Fibroblast of mammary gland (primary cell): ENCODE measurements at regions not wholly inside any gene's neighbourhood (a gene's known extent, or its start where the extent isn't known, plus 50 kb on each side); places are given as distances from the start of the nearest gene placed in this dataset.
"Not testable (repeated sequence)": the region's sequence is repeated elsewhere in the genome, so short reads cannot be mapped to it uniquely, and the experiment has no call there.

Experiments used
- DNase-seq: peaks from one replicate; pipeline ENCODE4 v3.0.0-alpha.2; 2010; ENCODE audit warnings: low read depth
- H3K4me3 ChIP-seq: 2 replicates; pipeline ENCODE4 v1.5.1; 2011; ENCODE audit warnings: low read depth, mild to moderate bottlenecking, low read length, moderate library complexity; ENCODE audit not compliant: control insufficient read depth
- CTCF ChIP-seq: conservative IDR thresholded peaks from 2 replicates; pipeline ENCODE4 v1.5.1; 2011; ENCODE audit warnings: low read depth, low read length, inconsistent platforms; ENCODE audit not compliant: control insufficient read depth, insufficient read depth

GRCh38 chr21:20270365-20271055 is 727.7 kb upstream of the NCAM2 start:
- H3K4me3 ChIP-seq, result no peak overlapping the region
- no peak for DNase-seq
- no peak for TF ChIP-seq CTCF

- no peak overlapping the region for H3K4me3 ChIP-seq
- no peak for TF ChIP-seq CTCF
Measured at GRCh38 chr21:20272791-20273362, 725.3 kb upstream of the NCAM2 start.

GRCh38 chr21:20276377-20276776 is 721.8 kb upstream of the NCAM2 start:
- no peak overlapping the region for H3K4me3 ChIP-seq
- TF ChIP-seq CTCF, result no peak
- DNase-seq, result no peak

More at GRCh38 chr21:20272791-20273362, 725.3 kb upstream of the NCAM2 start:
- DNase-seq, result no peak

- TF ChIP-seq CTCF, result no peak
- no peak for DNase-seq
- H3K4me3 ChIP-seq, result no peak overlapping the region
Measured at GRCh38 chr21:20276954-20277353, 721.3 kb upstream of the NCAM2 start.

- no peak overlapping the region for H3K4me3 ChIP-seq
- no peak for DNase-seq
- TF ChIP-seq CTCF, result no peak
Measured at GRCh38 chr21:20283836-20284235, 714.4 kb upstream of the NCAM2 start.

- no peak for TF ChIP-seq CTCF
- DNase-seq, result no peak
- H3K4me3 ChIP-seq, result no peak overlapping the region
Measured at GRCh38 chr21:20292280-20292679, 705.9 kb upstream of the NCAM2 start.

- H3K4me3 ChIP-seq, DNase-seq: not testable (repeated sequence)
Measured at GRCh38 chr21:20292854-20293253, 705.4 kb upstream of the NCAM2 start.
